GM12878 (cell line): ENCODE measurements at regions not wholly inside any gene's neighbourhood (a gene's known extent, or its start where the extent isn't known, plus 50 kb on each side); places are given as distances from the start of the nearest gene placed in this dataset.

Experiments used
- ATAC-seq: fragments of 200-7000 bp; cut with Tn5 transposase; 3 replicates; pipeline ENCODE4 v1.9.1; 2020; ENCODE audit warnings: mild to moderate bottlenecking, moderate library complexity
- BruUV-seq: library from RNA; stranded (reverse); fragments of 400-500 nt; replicated peaks from 2 replicates; lab custom pipeline; 2021; lab: Mats Ljungman, UMichigan
- CTCF ChIA-PET: fragments of 300-600 bp; sonication (Branson Sonifier 250); formaldehyde crosslinking; extraction: SDS; loops from one replicate; lab custom pipeline; 2021; ENCODE audit warnings: inconsistent platforms; lab: Yijun Ruan, JAX
- POLR2A ChIA-PET: fragments of 350-600 bp; formaldehyde crosslinking; extraction: SDS; loops from one replicate; lab custom pipeline; 2021; ENCODE audit warnings: inconsistent platforms; lab: Charles Lee
- RAD21 ChIA-PET: fragments of 300-600 bp; sonication (Branson Sonifier 250); formaldehyde crosslinking; loops from one replicate; lab custom pipeline; 2023; ENCODE audit warnings: antibody characterized with exemption; ENCODE audit not compliant: unreplicated experiment; lab: Charles Lee
- SMC1A ChIA-PET: fragments of 300-600 bp; sonication (Branson Sonifier 250); formaldehyde crosslinking; loops from one replicate; lab custom pipeline; 2023; ENCODE audit not compliant: unreplicated experiment, uncharacterized antibody; lab: Charles Lee
- DNase-seq: peaks from one replicate; pipeline ENCODE4 v3.0.0-alpha.2; 2011; ENCODE audit warnings: low read depth, low spot score
- FAIRE-seq: peaks from 3 replicates; lab custom pipeline; 2011; peaks lifted over from hg19 to GRCh38; lab: Jason Lieb, UNC
- H2AFZ ChIP-seq: 2 replicates; pipeline ENCODE4 v1.6.0; 2011; ENCODE audit warnings: low read depth, low read length, control low read depth; ENCODE audit not compliant: control insufficient read depth
- H3K27ac ChIP-seq: 2 replicates; pipeline ENCODE4 v1.5.1; 2011; ENCODE audit warnings: control low read depth; ENCODE audit not compliant: control insufficient read depth, insufficient read depth
- H3K27me3 ChIP-seq, 2 experiments: replicated peaks in 1 of 2; 2 replicates each; pipeline versions ENCODE4 v1.6.0 to v1.6.1; 2011; ENCODE audit warnings: low read length in 1 of 2; ENCODE audit not compliant: control insufficient read depth in 2 of 2, insufficient read depth in 2 of 2
- H3K36me3 ChIP-seq, 2 experiments: 2 replicates each; pipeline ENCODE4 v1.5.1; 2011; ENCODE audit warnings: low read length in 1 of 2; ENCODE audit not compliant: control insufficient read depth in 2 of 2, insufficient read depth in 2 of 2
- H3K4me1 ChIP-seq: 2 replicates; pipeline ENCODE4 v1.6.1; 2011; ENCODE audit warnings: mild to moderate bottlenecking, low read length, moderate library complexity, mixed read lengths; ENCODE audit not compliant: control insufficient read depth, insufficient read depth
- H3K4me2 ChIP-seq: 2 replicates; pipeline ENCODE4 v1.6.0; 2011; ENCODE audit warnings: control low read depth; ENCODE audit not compliant: control insufficient read depth, insufficient read depth
- H3K4me3 ChIP-seq: fragments of 200-600 bp; sonication (generic); 2 replicates; pipeline ENCODE4 v1.5.1; 2016
- H3K79me2 ChIP-seq: 2 replicates; pipeline ENCODE4 v1.6.0; 2011; ENCODE audit warnings: low read length; ENCODE audit not compliant: control insufficient read depth, insufficient read depth
- H3K9ac ChIP-seq: 2 replicates; pipeline ENCODE4 v1.8.0; 2011; ENCODE audit warnings: low read length, control low read depth, mixed read lengths; ENCODE audit not compliant: control insufficient read depth, insufficient read depth
- H3K9me3 ChIP-seq: replicated peaks from 3 replicates; pipeline ENCODE4 v1.5.1; 2011; ENCODE audit warnings: mild to moderate bottlenecking, low read length; ENCODE audit not compliant: control insufficient read depth, insufficient read depth
- H4K20me1 ChIP-seq: 2 replicates; pipeline ENCODE4 v1.6.0; 2011; ENCODE audit not compliant: control insufficient read depth, insufficient read depth
- ATF3 ChIP-seq: IDR thresholded peaks from 2 replicates; pipeline ENCODE4 v1.6.1; 2011; ENCODE audit warnings: low read depth, mild to moderate bottlenecking, low read length, moderate library complexity, borderline replicate concordance; ENCODE audit errors: extremely low read depth
- ATF7 ChIP-seq: fragments of 450-650 bp; IDR thresholded peaks from 2 replicates; pipeline ENCODE4 v1.6.1; 2016; ENCODE audit warnings: low read depth, mild to moderate bottlenecking
- BCLAF1 ChIP-seq: fragments of 450-650 bp; IDR thresholded peaks from 2 replicates; pipeline ENCODE4 v1.6.1; 2017; ENCODE audit warnings: antibody characterized with exemption, mild to moderate bottlenecking, moderate library complexity
- CBX3 ChIP-seq: fragments of 200-600 bp; sonication (generic); IDR thresholded peaks from 2 replicates; pipeline ENCODE4 v1.6.1; 2016; ENCODE audit warnings: low read depth, borderline replicate concordance
- CEBPB ChIP-seq, 2 experiments: fragments of 150-350 bp in 1 of 2; IDR thresholded peaks; 2 replicates each; pipeline ENCODE4 v1.6.1; 2012 to 2014; ENCODE audit warnings: low read depth in 2 of 2, low read length in 2 of 2, borderline replicate concordance in 1 of 2, inconsistent platforms in 1 of 2
- EED ChIP-seq: sonication (generic); IDR thresholded peaks from 2 replicates; pipeline ENCODE4 v1.6.1; 2016; ENCODE audit warnings: antibody characterized with exemption, low read depth
- FOS ChIP-seq: IDR thresholded peaks from 3 replicates; pipeline ENCODE4 v1.6.1; 2011; ENCODE audit warnings: borderline replicate concordance; ENCODE audit not compliant: insufficient read length; ENCODE audit errors: extremely low read depth
- FOXM1 ChIP-seq: IDR thresholded peaks from 2 replicates; pipeline ENCODE4 v1.6.1; 2012; ENCODE audit warnings: low read depth, mild to moderate bottlenecking, inconsistent platforms, low read length, moderate library complexity
- JUNB ChIP-seq: IDR thresholded peaks from 2 replicates; pipeline ENCODE4 v1.6.1; 2016; ENCODE audit warnings: antibody characterized with exemption, mild to moderate bottlenecking
- POLR2AphosphoS5 ChIP-seq: IDR thresholded peaks from 2 replicates; pipeline ENCODE4 v1.6.1; 2011; ENCODE audit warnings: mild to moderate bottlenecking, low read length, inconsistent platforms
- REST ChIP-seq: IDR thresholded peaks from 2 replicates; pipeline ENCODE4 v1.6.1; 2012; ENCODE audit warnings: mild to moderate bottlenecking, low read depth, low read length
- SMC3 ChIP-seq: IDR thresholded peaks from 2 replicates; pipeline ENCODE4 v1.6.1; 2011; ENCODE audit warnings: low read length, improper control_type of control experiment, borderline replicate concordance
- SRF ChIP-seq, 2 experiments: IDR thresholded peaks; 2 replicates each; pipeline ENCODE4 v1.6.1; 2011; ENCODE audit warnings: low read depth in 2 of 2, low read length in 2 of 2, mild to moderate bottlenecking in 1 of 2, moderate library complexity in 1 of 2
- ZBTB11 ChIP-seq: fragments of 450-650 bp; formaldehyde crosslinking; IDR thresholded peaks from 2 replicates; pipeline ENCODE4 v1.5.0; 2022; ENCODE audit warnings: mild to moderate bottlenecking, missing genetic modification characterization
- WGBS: methylation state at CpG from one replicate; pipeline ENCODE4 v1.1.6; 2016; ENCODE audit warnings: low lambda C conversion rate; ENCODE audit not compliant: insufficient replicate concordance, insufficient coverage; ENCODE audit errors: missing lambda C conversion rate; 5-methylcytosine and 5-hydroxymethylcytosine counted together
- in situ Hi-C: fragments of 300-500 bp; cut with MboI; formaldehyde crosslinking; loops from 9 replicates; pipeline ENCODE4 v1.14.3; 2018; ENCODE audit warnings: mixed read lengths
- intact Hi-C: fragments of 100-400 bp; cut with micrococcal nuclease; formaldehyde crosslinking; loops from one replicate; pipeline ENCODE4 v1.14.2; 2022; ENCODE audit not compliant: unreplicated experiment

- no peak for FAIRE-seq
- no peak overlapping the region for H3K27ac ChIP-seq
- H4K20me1 ChIP-seq: no peaks in the 10 kb centered on the region
- H3K9ac ChIP-seq: no peak overlapping the region
- H3K4me3 ChIP-seq: no peak overlapping the region
- H3K36me3 ChIP-seq: no peaks in the 10 kb centered on the region
- DNase-seq: no peak
- no peaks in the 10 kb centered on the region for H3K9me3 ChIP-seq
- H3K27me3 ChIP-seq: no peaks in the 10 kb centered on the region
- WGBS: 15% methylated on average over 4 of the region's 4 CpGs
- ATAC-seq: peak; percentile 3; the same call in 2 of the 3 replicates
- no peak overlapping the region for H2AFZ ChIP-seq
- no TSS peak for BruUV-seq
- CTCF ChIA-PET: interaction anchor here (0.6 to 0.7 kb wide), 2 partner anchors 26 to 194 kb away, joined by 3 to 4 read pairs; no protein-coding TSS in a partner anchor
- intact Hi-C loops: no loop called here
- H3K4me2 ChIP-seq: no peak overlapping the region
- in situ Hi-C loops: no loop called here
- SMC1A ChIA-PET: interaction anchor here (0.6 to 1.2 kb wide), 13 partner anchors 9 to 752 kb away, joined by 3 to 11 read pairs (median 4); no protein-coding TSS in a partner anchor
- H3K4me1 ChIP-seq: no peaks in the 10 kb centered on the region
- no peaks in the 10 kb centered on the region for H3K79me2 ChIP-seq
- POLR2A ChIA-PET: interaction anchor here (0.6 kb wide), 4 partner anchors 57 to 519 kb away, joined by 3 to 5 read pairs (median 4); no protein-coding TSS in a partner anchor
- RAD21 ChIA-PET: interaction anchor here (0.6 to 1.2 kb wide), 10 partner anchors 9 to 1815 kb away, joined by 3 to 10 read pairs (median 3); no protein-coding TSS in a partner anchor
- TF ChIP-seq CBX3 (no peak), ATF3 (no peak), EED (no peak), SRF (IDR thresholded peaks at IDR 0.05; ENCODE audit: low read depth in 2 of 2, low read length in 2 of 2) (no peak), JUNB (no peak), ATF7 (no peak), REST (no peak), BCLAF1 (no peak), ZBTB11 (CRISPR knock-in tag) (no peak), FOXM1 (no peak), FOS (no peak), SMC3 (no peak), POLR2AphosphoS5 (no peak), CEBPB (IDR thresholded peaks at IDR 0.05; ENCODE audit: borderline replicate concordance in 1 of 2, low read depth in 2 of 2, low read length in 2 of 2) (no peak)
Observed at GRCh38 chr2:198712485-198712884, 745.3 kb downstream of the SATB2 start.
